ENCODE measurements at regions not wholly inside any gene's neighbourhood (a gene's known extent, or its start where the extent isn't known, plus 50 kb on each side); places are given as distances from the start of the nearest gene placed in this dataset.

DNA sequence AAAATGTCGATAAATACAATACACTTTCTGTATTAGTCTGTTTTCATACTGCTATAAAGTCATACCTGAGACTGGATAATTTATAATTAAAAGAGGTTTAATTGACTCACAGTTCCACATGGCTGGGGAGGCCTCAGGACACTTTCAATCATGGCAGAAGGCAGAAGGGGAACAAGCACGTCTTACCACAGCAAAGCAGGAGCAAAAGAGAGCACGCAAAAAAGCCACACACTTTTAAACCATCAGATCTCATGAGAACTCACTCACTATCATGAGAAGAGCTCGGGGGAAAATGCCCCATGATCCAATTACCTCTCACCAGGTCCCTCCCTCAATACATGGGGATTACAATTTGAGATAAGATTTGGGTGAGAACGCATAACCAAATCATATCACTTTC is 256.7 kb downstream of the ANAPC1 start:
- no peak overlapping the region for H3K27ac ChIP-seq (ENCODE audit: low read length)
- peaks cover 11% of the 10 kb centered on the region for H3K4me1 ChIP-seq (ENCODE audit: low read length)
- H3K4me2 ChIP-seq (ENCODE audit: low read length) = no peak overlapping the region
- TF ChIP-seq EZH2phosphoT487 (IDR thresholded peaks at IDR 0.05; ENCODE audit: low read depth) = no peak
- TF ChIP-seq, protein P1, sequence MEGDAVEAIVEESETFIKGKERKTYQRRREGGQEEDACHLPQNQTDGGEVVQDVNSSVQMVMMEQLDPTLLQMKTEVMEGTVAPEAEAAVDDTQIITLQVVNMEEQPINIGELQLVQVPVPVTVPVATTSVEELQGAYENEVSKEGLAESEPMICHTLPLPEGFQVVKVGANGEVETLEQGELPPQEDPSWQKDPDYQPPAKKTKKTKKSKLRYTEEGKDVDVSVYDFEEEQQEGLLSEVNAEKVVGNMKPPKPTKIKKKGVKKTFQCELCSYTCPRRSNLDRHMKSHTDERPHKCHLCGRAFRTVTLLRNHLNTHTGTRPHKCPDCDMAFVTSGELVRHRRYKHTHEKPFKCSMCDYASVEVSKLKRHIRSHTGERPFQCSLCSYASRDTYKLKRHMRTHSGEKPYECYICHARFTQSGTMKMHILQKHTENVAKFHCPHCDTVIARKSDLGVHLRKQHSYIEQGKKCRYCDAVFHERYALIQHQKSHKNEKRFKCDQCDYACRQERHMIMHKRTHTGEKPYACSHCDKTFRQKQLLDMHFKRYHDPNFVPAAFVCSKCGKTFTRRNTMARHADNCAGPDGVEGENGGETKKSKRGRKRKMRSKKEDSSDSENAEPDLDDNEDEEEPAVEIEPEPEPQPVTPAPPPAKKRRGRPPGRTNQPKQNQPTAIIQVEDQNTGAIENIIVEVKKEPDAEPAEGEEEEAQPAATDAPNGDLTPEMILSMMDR (IDR thresholded peaks at IDR 0.05; ENCODE audit: low read depth, low read length) = no peak
- no peak overlapping the region for H3K4me3 ChIP-seq (ENCODE audit: low read length)
- peaks cover 5% of the 10 kb centered on the region for H3K36me3 ChIP-seq (replicated peaks; ENCODE audit: low read depth, low read length)
- no peaks in the 10 kb centered on the region for H3K27me3 ChIP-seq (ENCODE audit: low read depth, low read length)
- H3K79me2 ChIP-seq (ENCODE audit: low read length) = no peaks in the 10 kb centered on the region
- H3K9ac ChIP-seq (ENCODE audit: low read length) = no peak overlapping the region
- H2AFZ ChIP-seq (ENCODE audit: low read depth, low read length) = no peak overlapping the region
- peaks cover 21% of the 10 kb centered on the region; the same call in 1 of the 2 replicates for H3K9me3 ChIP-seq (ENCODE audit: insufficient read depth, low read length)
- no peaks in the 10 kb centered on the region for H4K20me1 ChIP-seq (ENCODE audit: insufficient read depth, low read length)

DNA sequence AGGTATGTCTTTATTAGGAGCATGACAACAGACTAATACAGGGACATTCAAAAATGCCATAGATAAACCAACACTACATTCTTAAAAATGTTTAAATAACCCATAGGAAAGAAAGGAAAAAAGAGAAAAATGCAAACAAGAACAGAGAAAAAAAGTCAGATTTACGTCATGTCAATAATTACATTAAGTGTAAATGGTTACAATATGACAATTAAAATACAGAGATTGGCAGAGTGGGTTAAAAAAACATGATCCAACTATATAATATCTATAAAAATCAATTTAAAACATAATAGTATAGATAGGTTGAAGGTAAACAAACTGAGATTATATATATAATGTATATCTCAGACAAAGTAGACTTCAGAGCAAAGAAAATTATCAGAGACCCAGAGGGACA is 255.8 kb downstream of the ANAPC1 start:
- Histone ChIP-seq H2AFZ (ENCODE audit: low read depth, low read length) (no peak overlapping the region), H4K20me1 (ENCODE audit: insufficient read depth, low read length) (no peaks in the 10 kb centered on the region), H3K36me3 (replicated peaks; ENCODE audit: low read depth, low read length) (peaks cover 5% of the 10 kb centered on the region), H3K27ac (ENCODE audit: low read length) (no peak overlapping the region), H3K4me2 (ENCODE audit: low read length) (no peak overlapping the region), H3K79me2 (ENCODE audit: low read length) (no peaks in the 10 kb centered on the region), H3K9me3 (ENCODE audit: insufficient read depth, low read length) (peaks cover 21% of the 10 kb centered on the region; the same call in 1 of the 2 replicates), H3K9ac (ENCODE audit: low read length) (no peak overlapping the region), H3K4me3 (ENCODE audit: low read length) (no peak overlapping the region), H3K4me1 (ENCODE audit: low read length) (peaks cover 21% of the 10 kb centered on the region), H3K27me3 (ENCODE audit: low read depth, low read length) (no peaks in the 10 kb centered on the region)
- TF ChIP-seq EZH2phosphoT487 (IDR thresholded peaks at IDR 0.05; ENCODE audit: low read depth) = no peak
- TF ChIP-seq, protein P1 (IDR thresholded peaks at IDR 0.05; ENCODE audit: low read depth, low read length) = no peak

DNA sequence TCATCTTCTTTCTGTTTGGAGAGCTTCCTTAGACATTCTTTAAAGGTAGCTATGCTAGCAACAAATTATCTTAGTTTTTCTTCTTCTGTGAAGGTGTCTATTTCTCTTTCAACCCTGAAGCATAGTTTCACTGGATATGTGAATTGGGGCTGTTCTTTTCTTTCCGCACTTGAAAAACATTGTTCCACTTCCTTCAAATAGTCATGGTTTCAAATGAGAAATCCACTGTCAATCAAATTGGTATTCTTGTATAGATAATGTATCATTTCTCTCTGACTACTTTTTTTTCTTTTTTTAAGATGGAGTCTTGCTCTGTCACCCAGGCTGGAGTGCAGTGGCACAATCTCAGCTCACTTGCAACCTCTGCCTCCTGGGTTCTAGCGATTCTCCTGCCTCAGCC is 254.0 kb downstream of the ANAPC1 start:
- no peak overlapping the region for H3K4me2 ChIP-seq (ENCODE audit: low read length)

DNA sequence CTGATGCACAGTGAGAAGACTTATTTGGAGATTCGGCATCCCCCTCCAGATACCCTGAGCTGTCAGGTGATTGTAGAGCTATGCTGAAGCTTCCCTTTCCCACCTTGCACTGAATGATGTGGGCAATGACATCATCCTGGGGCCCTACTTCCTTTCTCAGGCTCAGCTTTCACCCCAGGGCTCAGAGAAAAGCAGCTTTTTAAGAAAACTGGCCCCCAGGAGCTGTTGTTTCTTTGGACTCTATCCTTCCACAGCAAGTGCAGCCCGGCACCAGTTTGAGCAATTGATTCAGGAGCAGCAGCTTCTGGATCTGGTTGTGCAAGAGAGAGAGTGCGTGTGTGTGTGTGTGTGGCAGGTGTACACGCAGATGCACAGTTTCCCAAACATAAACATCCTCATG is 251.3 kb downstream of the ANAPC1 start:
- Histone ChIP-seq H3K4me2 (ENCODE audit: low read length) (peak overlapping the region; percentile 81), H3K27ac (ENCODE audit: low read length) (peak overlapping the region; percentile 53), H3K4me1 (ENCODE audit: low read length) (peaks cover 27% of the 10 kb centered on the region), H3K9ac (ENCODE audit: low read length) (peak overlapping the region; percentile 52), H3K9me3 (ENCODE audit: insufficient read depth, low read length) (0 out of 2 replicates have a peak, but pooled peaks cover 10% of the 10 kb centered on the region), H2AFZ (ENCODE audit: low read depth, low read length) (peak overlapping the region; percentile 80), H4K20me1 (ENCODE audit: insufficient read depth, low read length) (no peaks in the 10 kb centered on the region), H3K36me3 (replicated peaks; ENCODE audit: low read depth, low read length) (peaks cover 5% of the 10 kb centered on the region), H3K27me3 (ENCODE audit: low read depth, low read length) (no peaks in the 10 kb centered on the region), H3K79me2 (ENCODE audit: low read length) (no peaks in the 10 kb centered on the region), H3K4me3 (ENCODE audit: low read length) (peak overlapping the region; percentile 45)
- TF ChIP-seq, protein P1 (IDR thresholded peaks at IDR 0.05; ENCODE audit: low read depth, low read length) = no peak
- TF ChIP-seq EZH2phosphoT487 (IDR thresholded peaks at IDR 0.05; ENCODE audit: low read depth) = no peak

More for the DNA sequence above, 254.0 kb downstream of the ANAPC1 start:
- Histone ChIP-seq H3K4me1 (ENCODE audit: low read length) (peaks cover 28% of the 10 kb centered on the region), H3K27me3 (ENCODE audit: low read depth, low read length) (no peaks in the 10 kb centered on the region), H3K4me3 (ENCODE audit: low read length) (no peak overlapping the region), H2AFZ (ENCODE audit: low read depth, low read length) (no peak overlapping the region), H3K27ac (ENCODE audit: low read length) (no peak overlapping the region), H3K79me2 (ENCODE audit: low read length) (no peaks in the 10 kb centered on the region), H3K9me3 (ENCODE audit: insufficient read depth, low read length) (peaks cover 21% of the 10 kb centered on the region; the same call in 1 of the 2 replicates), H3K9ac (ENCODE audit: low read length) (no peak overlapping the region), H3K36me3 (replicated peaks; ENCODE audit: low read depth, low read length) (peaks cover 5% of the 10 kb centered on the region), H4K20me1 (ENCODE audit: insufficient read depth, low read length) (no peaks in the 10 kb centered on the region)
- TF ChIP-seq, protein P1 (IDR thresholded peaks at IDR 0.05; ENCODE audit: low read depth, low read length) = no peak
- TF ChIP-seq EZH2phosphoT487 (IDR thresholded peaks at IDR 0.05; ENCODE audit: low read depth) = no peak

Data from OCI-LY3 (cell line).